Colonic mucosa (tissue), 4 donors: ENCODE measurements at regions not wholly inside any gene's neighbourhood (a gene's known extent, or its start where the extent isn't known, plus 50 kb on each side); places are given as distances from the start of the nearest gene placed in this dataset.

ENCODE experiments used
- DNase-seq: peaks from one replicate; pipeline ENCODE4 v3.0.0-alpha.2; 2020
- H3K27ac ChIP-seq: fragments of 200-600 bp; one replicate; pipeline ENCODE4 v1.8.0; 2021
- H3K27me3 ChIP-seq: fragments of 200-600 bp; one replicate; pipeline ENCODE4 v1.8.0; 2021
- H3K36me3 ChIP-seq: fragments of 200-600 bp; one replicate; pipeline ENCODE4 v1.8.0; 2021
- H3K4me1 ChIP-seq: fragments of 200-600 bp; one replicate; pipeline ENCODE4 v1.8.0; 2021; ENCODE audit warnings: mild to moderate bottlenecking
- H3K4me3 ChIP-seq: fragments of 200-600 bp; one replicate; pipeline ENCODE4 v1.8.0; 2021
- H3K9ac ChIP-seq, 2 donors: one replicate each; pipeline ENCODE4 v1.7.0; 2013; ENCODE audit warnings: control low read depth in 2 of 2, low read depth in 2 of 2, low read length in 2 of 2
- H3K9me3 ChIP-seq: fragments of 200-600 bp; one replicate; pipeline ENCODE4 v1.8.0; 2021
- intact Hi-C: fragments of 100-400 bp; cut with DNase I; formaldehyde crosslinking; loops from one replicate; pipeline ENCODE4 v1.14.1; 2022
- TF ChIP-seq, protein P1 (sequence below): fragments of 200-600 bp; IDR thresholded peaks from one replicate; pipeline ENCODE4 v1.8.0; 2022; ENCODE audit warnings: antibody characterized with exemption, mild to moderate bottlenecking
- donor health status: healthy.
- donor health status: DM: no; HTN: no; CAD: no.
- donor health status: DM: no; HTN: no; CAD: no.

DNA sequence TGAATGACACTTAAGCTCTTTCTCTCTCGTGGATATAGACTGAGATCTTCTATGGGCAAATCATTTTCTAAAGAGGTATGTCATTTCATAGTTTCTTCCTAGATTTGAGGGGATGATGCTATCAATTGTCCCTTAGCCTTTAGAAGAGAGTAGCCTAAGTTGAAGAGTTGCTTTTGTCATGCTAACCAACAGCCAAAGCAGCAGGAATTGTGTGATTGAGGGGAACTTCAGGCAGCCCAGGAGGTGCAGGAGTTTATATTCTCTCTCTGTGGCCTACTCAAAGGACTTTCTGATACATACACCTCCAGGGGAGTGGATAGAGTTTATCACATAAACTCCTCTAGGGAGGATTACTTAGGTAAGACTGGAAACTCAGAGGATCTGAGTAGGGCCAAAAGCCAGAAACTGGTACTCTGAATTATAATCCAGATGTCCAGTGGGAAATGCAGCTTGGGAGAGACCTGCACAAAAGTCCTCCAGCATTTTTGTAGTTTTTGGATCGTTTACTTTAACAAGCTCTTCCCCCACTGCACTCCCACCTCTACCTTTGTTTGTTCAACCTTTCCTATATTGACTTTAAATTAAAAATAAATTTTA lies 150.7 kb upstream of the CCDC68 start:
- H3K9ac ChIP-seq = no peak overlapping the region
- H3K4me1 ChIP-seq = no peaks in the 10 kb centered on the region
- intact Hi-C loops = no loop called here
- no peaks in the 10 kb centered on the region for H3K27me3 ChIP-seq
- no peaks in the 10 kb centered on the region for H3K9me3 ChIP-seq
- no peak overlapping the region for H3K4me3 ChIP-seq
- TF ChIP-seq, protein P1, sequence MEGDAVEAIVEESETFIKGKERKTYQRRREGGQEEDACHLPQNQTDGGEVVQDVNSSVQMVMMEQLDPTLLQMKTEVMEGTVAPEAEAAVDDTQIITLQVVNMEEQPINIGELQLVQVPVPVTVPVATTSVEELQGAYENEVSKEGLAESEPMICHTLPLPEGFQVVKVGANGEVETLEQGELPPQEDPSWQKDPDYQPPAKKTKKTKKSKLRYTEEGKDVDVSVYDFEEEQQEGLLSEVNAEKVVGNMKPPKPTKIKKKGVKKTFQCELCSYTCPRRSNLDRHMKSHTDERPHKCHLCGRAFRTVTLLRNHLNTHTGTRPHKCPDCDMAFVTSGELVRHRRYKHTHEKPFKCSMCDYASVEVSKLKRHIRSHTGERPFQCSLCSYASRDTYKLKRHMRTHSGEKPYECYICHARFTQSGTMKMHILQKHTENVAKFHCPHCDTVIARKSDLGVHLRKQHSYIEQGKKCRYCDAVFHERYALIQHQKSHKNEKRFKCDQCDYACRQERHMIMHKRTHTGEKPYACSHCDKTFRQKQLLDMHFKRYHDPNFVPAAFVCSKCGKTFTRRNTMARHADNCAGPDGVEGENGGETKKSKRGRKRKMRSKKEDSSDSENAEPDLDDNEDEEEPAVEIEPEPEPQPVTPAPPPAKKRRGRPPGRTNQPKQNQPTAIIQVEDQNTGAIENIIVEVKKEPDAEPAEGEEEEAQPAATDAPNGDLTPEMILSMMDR = no peak
- H3K36me3 ChIP-seq = no peaks in the 10 kb centered on the region
- no peak overlapping the region for H3K27ac ChIP-seq
- no peak for DNase-seq

GRCh38 chr18:55106906-55107305 lies 147.6 kb upstream of the CCDC68 start:
- Histone ChIP-seq H3K36me3 (no peaks in the 10 kb centered on the region), H3K4me3 (no peak overlapping the region), H3K9me3 (no peaks in the 10 kb centered on the region), H3K27me3 (no peaks in the 10 kb centered on the region), H3K27ac (no peak overlapping the region), H3K9ac (no peak overlapping the region), H3K4me1 (no peaks in the 10 kb centered on the region)
- intact Hi-C loops = no loop called here
- TF ChIP-seq, protein P1 = no peak
- no peak for DNase-seq

DNA sequence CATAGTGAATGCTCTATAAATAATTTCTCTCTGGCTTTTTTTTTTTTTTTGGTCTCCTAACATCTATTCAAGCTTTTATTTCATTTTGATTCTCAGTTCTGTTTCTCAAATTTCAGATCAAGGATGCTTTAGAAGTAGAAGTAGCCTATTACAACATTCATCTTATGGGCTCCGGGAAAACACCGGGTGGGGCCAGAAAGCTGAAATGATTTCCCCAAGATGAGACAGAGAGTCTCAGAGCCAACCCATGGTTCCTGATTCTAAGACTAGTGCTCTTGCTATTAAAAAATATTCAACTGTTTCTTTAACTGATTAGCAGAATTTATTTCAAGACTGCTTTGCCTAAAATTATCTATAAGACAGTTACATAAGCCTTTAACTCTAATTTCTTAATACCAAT lies 147.2 kb upstream of the CCDC68 start:
- H3K4me3 ChIP-seq = no peak overlapping the region
- H3K4me1 ChIP-seq = no peaks in the 10 kb centered on the region
- no peak for DNase-seq
- no peak overlapping the region for H3K27ac ChIP-seq
- no peaks in the 10 kb centered on the region for H3K27me3 ChIP-seq
- H3K9ac ChIP-seq = no peak overlapping the region
- intact Hi-C loops = no loop called here
- no peaks in the 10 kb centered on the region for H3K9me3 ChIP-seq
- TF ChIP-seq, protein P1 = no peak
- H3K36me3 ChIP-seq = no peaks in the 10 kb centered on the region

- Histone ChIP-seq H3K36me3 (no peaks in the 10 kb centered on the region), H3K9me3 (no peaks in the 10 kb centered on the region), H3K4me1 (no peaks in the 10 kb centered on the region), H3K27me3 (no peaks in the 10 kb centered on the region), H3K9ac (no peak overlapping the region), H3K4me3 (no peak overlapping the region), H3K27ac (no peak overlapping the region)
- no peak for DNase-seq
- intact Hi-C loops = no loop called here
- TF ChIP-seq, protein P1 = no peak
These were observed 146.6 kb upstream of the CCDC68 start for GRCh38 chr18:55105873-55106272.

DNA sequence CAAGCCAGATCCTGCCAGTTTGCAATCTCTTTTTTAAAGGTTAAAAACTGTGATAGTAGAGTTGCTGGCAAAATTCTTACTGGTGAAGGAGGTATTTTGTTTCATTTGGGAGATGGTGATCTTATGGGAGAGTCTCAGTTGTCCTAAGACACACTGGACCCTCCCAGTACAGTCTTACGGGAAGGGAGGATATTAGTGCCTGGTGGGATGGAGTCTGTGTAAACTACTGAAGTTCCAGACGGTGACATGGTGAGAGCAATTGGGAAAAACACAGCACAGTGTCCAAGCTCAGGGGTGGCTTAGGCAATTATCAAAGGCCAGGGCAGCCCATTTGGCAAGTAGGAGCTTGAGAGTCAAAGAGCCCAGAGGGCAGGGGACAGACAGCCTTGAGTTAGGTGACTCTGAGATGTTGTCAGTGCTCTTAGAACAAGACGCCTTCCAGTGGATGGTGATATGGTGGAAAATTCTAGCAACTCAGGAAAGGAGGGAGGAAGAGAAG lies 143.7 kb upstream of the CCDC68 start:
- TF ChIP-seq, protein P1 = no peak
- H3K36me3 ChIP-seq = no peaks in the 10 kb centered on the region
- intact Hi-C loops = no loop called here

More for the DNA sequence above, 143.7 kb upstream of the CCDC68 start:
- Histone ChIP-seq H3K4me1 (no peaks in the 10 kb centered on the region), H3K27ac (no peak overlapping the region), H3K9ac (no peak overlapping the region), H3K9me3 (no peaks in the 10 kb centered on the region), H3K4me3 (no peak overlapping the region), H3K27me3 (no peaks in the 10 kb centered on the region)
- DNase-seq = no peak
